HCT116 (cell line): ENCODE measurements at regions not wholly inside any gene's neighbourhood (a gene's known extent, or its start where the extent isn't known, plus 50 kb on each side); places are given as distances from the start of the nearest gene placed in this dataset.

ENCODE experiments used
- ATAC-seq: fragments of 200-7000 bp; cut with Tn5 transposase; 2 replicates; pipeline ENCODE4 v1.9.1; 2020; ENCODE audit warnings: mild to moderate bottlenecking, moderate library complexity
- BruUV-seq: library from RNA; stranded (reverse); fragments of 400-500 nt; replicated peaks from 2 replicates; lab custom pipeline; 2021; lab: Mats Ljungman, UMichigan
- CTCF ChIA-PET: fragments of 300-600 bp; sonication (Branson Sonifier 250); formaldehyde crosslinking; loops from one replicate; lab custom pipeline; 2021; ENCODE audit warnings: antibody characterized with exemption; lab: Charles Lee
- POLR2A ChIA-PET: fragments of 300-600, 350-600 bp; sonication (Branson Sonifier 250); formaldehyde crosslinking; loops from one replicate; lab custom pipeline; 2021; ENCODE audit warnings: antibody characterized with exemption; lab: Charles Lee
- RAD21 ChIA-PET, 2 experiments: fragments of 300-600 bp; sonication (Branson Sonifier 250); formaldehyde crosslinking; loops; one replicate each; lab custom pipeline; 2023; ENCODE audit warnings: low total read pairs in 2 of 2; ENCODE audit not compliant: uncharacterized antibody in 2 of 2, unreplicated experiment in 2 of 2, low non-redundant PET in 1 of 2; lab: Charles Lee
- DNase-seq: peaks from one replicate; pipeline ENCODE4 v3.0.0-alpha.2; 2010; ENCODE audit warnings: low read depth, low spot score
- H2AFZ ChIP-seq: fragments of 200-600 bp; shearing (Covaris generic), sonication (generic); 2 replicates; pipeline ENCODE4 v1.6.1; 2017; ENCODE audit warnings: low read depth, mixed run types, mixed read lengths, antibody characterized with exemption, low read length; ENCODE audit not compliant: poor library complexity, severe bottlenecking
- H3K27ac ChIP-seq: 2 replicates; pipeline ENCODE4 v1.5.1; 2012; ENCODE audit warnings: low read depth, low read length
- H3K27me3 ChIP-seq: fragments of 200-600 bp; sonication (generic); 2 replicates; pipeline ENCODE4 v1.6.1; 2016; ENCODE audit warnings: mixed run types, low read length, mixed read lengths; ENCODE audit not compliant: insufficient read depth
- H3K36me3 ChIP-seq, 2 experiments: fragments of 200-500 bp in 1 of 2; fragments of 200-600 bp in 1 of 2; sonication (Bioruptor generic) in 1 of 2; sonication (generic) in 1 of 2; 2 replicates each; pipeline versions ENCODE4 v1.5.1 to v1.6.1; 2014 to 2016; ENCODE audit warnings: low read length in 2 of 2, inconsistent platforms in 1 of 2, mixed read lengths in 1 of 2, mixed run types in 1 of 2; ENCODE audit not compliant: insufficient read depth in 2 of 2, control insufficient read depth in 1 of 2
- H3K4me1 ChIP-seq, 2 experiments: fragments of 200-600 bp in 1 of 2; sonication (generic) in 1 of 2; 2 replicates each; pipeline versions ENCODE4 v1.5.1 to v1.6.1; 2012 to 2017; ENCODE audit warnings: low read length in 2 of 2, inconsistent platforms in 1 of 2, mild to moderate bottlenecking in 1 of 2, mixed read lengths in 1 of 2, mixed run types in 1 of 2, moderate library complexity in 1 of 2; ENCODE audit not compliant: insufficient read depth in 2 of 2, control insufficient read depth in 1 of 2
- H3K4me2 ChIP-seq: fragments of 200-600 bp; sonication (generic); 2 replicates; pipeline ENCODE4 v1.6.1; 2017; ENCODE audit warnings: mixed run types, low read length, mixed read lengths
- H3K4me3 ChIP-seq, 2 experiments: fragments of 200-600 bp in 1 of 2; sonication (generic) in 1 of 2; replicated peaks in 1 of 2; 2 replicates each; pipeline ENCODE4 v1.5.1; 2011 to 2016; ENCODE audit warnings: low read length in 2 of 2, control low read depth in 1 of 2, low read depth in 1 of 2, mild to moderate bottlenecking in 1 of 2, mixed read lengths in 1 of 2, mixed run types in 1 of 2
- H3K79me2 ChIP-seq: fragments of 200-600 bp; sonication (generic); 2 replicates; pipeline ENCODE4 v1.6.1; 2017; ENCODE audit warnings: mild to moderate bottlenecking, mixed run types, low read length, moderate library complexity, mixed read lengths; ENCODE audit not compliant: insufficient read depth
- H3K9ac ChIP-seq: fragments of 200-600 bp; sonication (generic); 2 replicates; pipeline ENCODE4 v1.6.1; 2016; ENCODE audit warnings: low read length, mixed read lengths
- H3K9me2 ChIP-seq: fragments of 200-600 bp; sonication (generic), shearing (Covaris generic); 2 replicates; pipeline ENCODE4 v1.6.1; 2017; ENCODE audit warnings: mixed run types, mild to moderate bottlenecking, moderate library complexity; ENCODE audit not compliant: insufficient read depth
- H3K9me3 ChIP-seq, 2 experiments: fragments of 200-500 bp in 1 of 2; fragments of 200-600 bp in 1 of 2; sonication (Bioruptor generic) in 1 of 2; sonication (generic) in 1 of 2; 2 replicates each; pipeline ENCODE4 v1.6.1; 2014 to 2017; ENCODE audit warnings: low read length in 2 of 2, mixed read lengths in 2 of 2, inconsistent platforms in 1 of 2, low read depth in 1 of 2, mild to moderate bottlenecking in 1 of 2, mixed run types in 1 of 2, moderate library complexity in 1 of 2; ENCODE audit not compliant: control insufficient read depth in 1 of 2, insufficient read depth in 1 of 2
- H4K20me1 ChIP-seq: fragments of 200-600 bp; sonication (generic), shearing (Covaris generic); 2 replicates; pipeline ENCODE4 v1.6.1; 2017; ENCODE audit warnings: mixed run types, mild to moderate bottlenecking, moderate library complexity; ENCODE audit not compliant: insufficient read depth
- CEBPB ChIP-seq: IDR thresholded peaks from 2 replicates; pipeline ENCODE4 v1.6.1; 2012; ENCODE audit warnings: low read depth
- ELF1 ChIP-seq: IDR thresholded peaks from 2 replicates; pipeline ENCODE4 v1.6.1; 2012; ENCODE audit warnings: low read depth, borderline replicate concordance
- EZH2 ChIP-seq: fragments of 200-600 bp; sonication (generic); IDR thresholded peaks from 2 replicates; pipeline ENCODE4 v1.6.1; 2017; ENCODE audit warnings: antibody characterized with exemption, mixed run types
- EZH2phosphoT487 ChIP-seq: fragments of 200-600 bp; IDR thresholded peaks from 2 replicates; pipeline ENCODE4 v1.6.1; 2018; ENCODE audit warnings: antibody characterized with exemption, borderline replicate concordance
- FOSL1 ChIP-seq: IDR thresholded peaks from 2 replicates; pipeline ENCODE4 v1.6.1; 2012; ENCODE audit warnings: low read depth
- JUND ChIP-seq: IDR thresholded peaks from 2 replicates; pipeline ENCODE4 v1.6.1; 2012
- POLR2A ChIP-seq: IDR thresholded peaks from 2 replicates; pipeline ENCODE4 v1.7.0; 2011; ENCODE audit warnings: borderline replicate concordance; ENCODE audit not compliant: insufficient read depth, insufficient read length; ENCODE audit errors: extremely low read depth
- RAD21 ChIP-seq: IDR thresholded peaks from 2 replicates; pipeline ENCODE4 v1.6.1; 2012; ENCODE audit warnings: low read depth, mild to moderate bottlenecking
- SIN3A ChIP-seq: IDR thresholded peaks from 2 replicates; pipeline ENCODE4 v1.6.1; 2012; ENCODE audit warnings: low read depth
- SP1 ChIP-seq: IDR thresholded peaks from 2 replicates; pipeline ENCODE4 v1.6.1; 2012; ENCODE audit warnings: low read depth
- TCF7L2 ChIP-seq: IDR thresholded peaks from 2 replicates; pipeline ENCODE4 v1.7.0; 2011; ENCODE audit warnings: borderline replicate concordance, inconsistent platforms; ENCODE audit not compliant: insufficient read depth, insufficient read length; ENCODE audit errors: extremely low read depth
- YY1 ChIP-seq: IDR thresholded peaks from 2 replicates; pipeline ENCODE4 v1.6.1; 2011; ENCODE audit warnings: low read length, low read depth, moderate library complexity, mild to moderate bottlenecking; ENCODE audit not compliant: insufficient replicate concordance; ENCODE audit errors: extremely low read depth
- ZFX ChIP-seq: fragments of 450-650 bp; IDR thresholded peaks from 2 replicates; pipeline ENCODE4 v1.6.1; 2017
- ZNF274 ChIP-seq: fragments of 200-500 bp; sonication (Bioruptor generic); IDR thresholded peaks from 2 replicates; pipeline ENCODE4 v1.6.1; 2014; ENCODE audit warnings: mild to moderate bottlenecking, low read depth, low read length, inconsistent platforms
- intact Hi-C: fragments of 100-400 bp; cut with micrococcal nuclease; formaldehyde crosslinking; loops from 2 replicates; pipeline ENCODE4 v1.10.0; 2022
- TF ChIP-seq, protein P1 (sequence below): IDR thresholded peaks from 2 replicates; pipeline ENCODE4 v1.6.1; 2011; ENCODE audit warnings: mild to moderate bottlenecking, low read length, moderate library complexity; ENCODE audit not compliant: insufficient replicate concordance; ENCODE audit errors: extremely low read depth
- TF ChIP-seq, protein P2 (sequence below), 3 experiments: fragments of 200-600 bp in 1 of 3; sonication (generic) in 1 of 3; IDR thresholded peaks in 2 of 3; conservative IDR thresholded peaks in 1 of 3; 2 replicates each; pipeline ENCODE4 v1.5.1; 2012 to 2017; ENCODE audit warnings: low read depth in 2 of 3, low read length in 2 of 3, antibody characterized with exemption in 1 of 3, borderline replicate concordance in 1 of 3, control low read depth in 1 of 3, mild to moderate bottlenecking in 1 of 3, mixed read lengths in 1 of 3, mixed run types in 1 of 3, moderate library complexity in 1 of 3; ENCODE audit not compliant: insufficient read depth in 1 of 3
- TF ChIP-seq, protein P3 (sequence below): IDR thresholded peaks from 2 replicates; pipeline ENCODE4 v1.6.1; 2012; ENCODE audit warnings: low read depth
- TF ChIP-seq, protein P4 (sequence below): IDR thresholded peaks from 2 replicates; pipeline ENCODE4 v1.6.1; 2012

DNA sequence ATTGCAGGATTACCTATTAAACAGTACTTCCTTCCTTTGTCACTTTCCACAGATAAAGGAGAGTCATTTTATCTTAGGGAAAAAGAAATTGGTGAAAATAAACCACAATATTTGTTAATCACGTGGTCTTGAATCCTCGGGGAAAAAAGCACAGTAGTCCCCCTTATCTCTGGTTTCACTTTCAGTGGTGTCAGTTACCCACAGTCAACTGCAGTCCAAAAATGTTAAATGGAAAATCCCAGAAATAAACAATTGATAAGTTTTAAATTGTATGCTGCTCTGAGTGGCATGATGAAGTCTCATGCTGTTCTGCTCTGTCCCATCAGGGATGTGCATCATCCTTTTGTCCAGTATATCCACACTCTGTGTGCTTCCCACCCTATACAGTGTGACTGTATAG lies 405.2 kb upstream of the MPDZ start:
- POLR2A ChIA-PET, result no interaction called here
- DNase-seq, result no peak

More for the DNA sequence above, 405.2 kb upstream of the MPDZ start:
- BruUV-seq, result no TSS peak
- CTCF ChIA-PET, result no interaction called here
- intact Hi-C loops, result no loop called here
- RAD21 ChIA-PET, result no interaction called here
- H3K79me2 ChIP-seq, result no peaks in the 10 kb centered on the region
- H2AFZ ChIP-seq, result no peak overlapping the region
- no peaks in the 10 kb centered on the region for H3K27me3 ChIP-seq
- H3K9me3 ChIP-seq, result peaks cover 0 to 4% of the 10 kb centered on the region in 2 experiments; a peak in 1 of 4 replicates
- no peak overlapping the region for H3K27ac ChIP-seq
- TF ChIP-seq EZH2phosphoT487, result no peak
- no peak for TF ChIP-seq SP1
- TF ChIP-seq ELF1, result no peak
- no peak for TF ChIP-seq RAD21
- no peak for TF ChIP-seq YY1
- no peak for TF ChIP-seq JUND
- TF ChIP-seq, protein P1, sequence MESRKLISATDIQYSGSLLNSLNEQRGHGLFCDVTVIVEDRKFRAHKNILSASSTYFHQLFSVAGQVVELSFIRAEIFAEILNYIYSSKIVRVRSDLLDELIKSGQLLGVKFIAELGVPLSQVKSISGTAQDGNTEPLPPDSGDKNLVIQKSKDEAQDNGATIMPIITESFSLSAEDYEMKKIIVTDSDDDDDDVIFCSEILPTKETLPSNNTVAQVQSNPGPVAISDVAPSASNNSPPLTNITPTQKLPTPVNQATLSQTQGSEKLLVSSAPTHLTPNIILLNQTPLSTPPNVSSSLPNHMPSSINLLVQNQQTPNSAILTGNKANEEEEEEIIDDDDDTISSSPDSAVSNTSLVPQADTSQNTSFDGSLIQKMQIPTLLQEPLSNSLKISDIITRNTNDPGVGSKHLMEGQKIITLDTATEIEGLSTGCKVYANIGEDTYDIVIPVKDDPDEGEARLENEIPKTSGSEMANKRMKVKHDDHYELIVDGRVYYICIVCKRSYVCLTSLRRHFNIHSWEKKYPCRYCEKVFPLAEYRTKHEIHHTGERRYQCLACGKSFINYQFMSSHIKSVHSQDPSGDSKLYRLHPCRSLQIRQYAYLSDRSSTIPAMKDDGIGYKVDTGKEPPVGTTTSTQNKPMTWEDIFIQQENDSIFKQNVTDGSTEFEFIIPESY, result no peak
- no peak for TF ChIP-seq ZFX
- TF ChIP-seq, protein P2, sequence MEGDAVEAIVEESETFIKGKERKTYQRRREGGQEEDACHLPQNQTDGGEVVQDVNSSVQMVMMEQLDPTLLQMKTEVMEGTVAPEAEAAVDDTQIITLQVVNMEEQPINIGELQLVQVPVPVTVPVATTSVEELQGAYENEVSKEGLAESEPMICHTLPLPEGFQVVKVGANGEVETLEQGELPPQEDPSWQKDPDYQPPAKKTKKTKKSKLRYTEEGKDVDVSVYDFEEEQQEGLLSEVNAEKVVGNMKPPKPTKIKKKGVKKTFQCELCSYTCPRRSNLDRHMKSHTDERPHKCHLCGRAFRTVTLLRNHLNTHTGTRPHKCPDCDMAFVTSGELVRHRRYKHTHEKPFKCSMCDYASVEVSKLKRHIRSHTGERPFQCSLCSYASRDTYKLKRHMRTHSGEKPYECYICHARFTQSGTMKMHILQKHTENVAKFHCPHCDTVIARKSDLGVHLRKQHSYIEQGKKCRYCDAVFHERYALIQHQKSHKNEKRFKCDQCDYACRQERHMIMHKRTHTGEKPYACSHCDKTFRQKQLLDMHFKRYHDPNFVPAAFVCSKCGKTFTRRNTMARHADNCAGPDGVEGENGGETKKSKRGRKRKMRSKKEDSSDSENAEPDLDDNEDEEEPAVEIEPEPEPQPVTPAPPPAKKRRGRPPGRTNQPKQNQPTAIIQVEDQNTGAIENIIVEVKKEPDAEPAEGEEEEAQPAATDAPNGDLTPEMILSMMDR (IDR thresholded peaks at IDR 0.05 in 2 of 3, conservative IDR thresholded peaks at IDR 0.05 in 1 of 3; ENCODE audit: borderline replicate concordance in 1 of 3, insufficient read depth in 1 of 3, low read depth in 2 of 3, low read length in 2 of 3), result no peak
- no peak for TF ChIP-seq POLR2A
- no peak for TF ChIP-seq TCF7L2
- TF ChIP-seq FOSL1, result no peak
- TF ChIP-seq CEBPB, result no peak
- TF ChIP-seq EZH2, result no peak
- no peak for TF ChIP-seq SIN3A
- TF ChIP-seq ZNF274, result no peak
- TF ChIP-seq, protein P3, sequence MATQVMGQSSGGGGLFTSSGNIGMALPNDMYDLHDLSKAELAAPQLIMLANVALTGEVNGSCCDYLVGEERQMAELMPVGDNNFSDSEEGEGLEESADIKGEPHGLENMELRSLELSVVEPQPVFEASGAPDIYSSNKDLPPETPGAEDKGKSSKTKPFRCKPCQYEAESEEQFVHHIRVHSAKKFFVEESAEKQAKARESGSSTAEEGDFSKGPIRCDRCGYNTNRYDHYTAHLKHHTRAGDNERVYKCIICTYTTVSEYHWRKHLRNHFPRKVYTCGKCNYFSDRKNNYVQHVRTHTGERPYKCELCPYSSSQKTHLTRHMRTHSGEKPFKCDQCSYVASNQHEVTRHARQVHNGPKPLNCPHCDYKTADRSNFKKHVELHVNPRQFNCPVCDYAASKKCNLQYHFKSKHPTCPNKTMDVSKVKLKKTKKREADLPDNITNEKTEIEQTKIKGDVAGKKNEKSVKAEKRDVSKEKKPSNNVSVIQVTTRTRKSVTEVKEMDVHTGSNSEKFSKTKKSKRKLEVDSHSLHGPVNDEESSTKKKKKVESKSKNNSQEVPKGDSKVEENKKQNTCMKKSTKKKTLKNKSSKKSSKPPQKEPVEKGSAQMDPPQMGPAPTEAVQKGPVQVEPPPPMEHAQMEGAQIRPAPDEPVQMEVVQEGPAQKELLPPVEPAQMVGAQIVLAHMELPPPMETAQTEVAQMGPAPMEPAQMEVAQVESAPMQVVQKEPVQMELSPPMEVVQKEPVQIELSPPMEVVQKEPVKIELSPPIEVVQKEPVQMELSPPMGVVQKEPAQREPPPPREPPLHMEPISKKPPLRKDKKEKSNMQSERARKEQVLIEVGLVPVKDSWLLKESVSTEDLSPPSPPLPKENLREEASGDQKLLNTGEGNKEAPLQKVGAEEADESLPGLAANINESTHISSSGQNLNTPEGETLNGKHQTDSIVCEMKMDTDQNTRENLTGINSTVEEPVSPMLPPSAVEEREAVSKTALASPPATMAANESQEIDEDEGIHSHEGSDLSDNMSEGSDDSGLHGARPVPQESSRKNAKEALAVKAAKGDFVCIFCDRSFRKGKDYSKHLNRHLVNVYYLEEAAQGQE, result no peak
- TF ChIP-seq, protein P4, sequence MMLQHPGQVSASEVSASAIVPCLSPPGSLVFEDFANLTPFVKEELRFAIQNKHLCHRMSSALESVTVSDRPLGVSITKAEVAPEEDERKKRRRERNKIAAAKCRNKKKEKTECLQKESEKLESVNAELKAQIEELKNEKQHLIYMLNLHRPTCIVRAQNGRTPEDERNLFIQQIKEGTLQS, result no peak
- H3K4me3 ChIP-seq, result no peak overlapping the region
- no peak for ATAC-seq
- H3K36me3 ChIP-seq, result no peaks in the 10 kb centered on the region
- no peaks in the 10 kb centered on the region for H4K20me1 ChIP-seq
- no peaks in the 10 kb centered on the region for H3K9me2 ChIP-seq
- no peak overlapping the region for H3K4me2 ChIP-seq
- no peaks in the 10 kb centered on the region for H3K4me1 ChIP-seq
- no peak overlapping the region for H3K9ac ChIP-seq
